CD4-positive, alpha-beta T cell (primary cell): ENCODE measurements at regions not wholly inside any gene's neighbourhood (a gene's known extent, or its start where the extent isn't known, plus 50 kb on each side); places are given as distances from the start of the nearest gene placed in this dataset.
"Not testable (repeated sequence)": the region's sequence is repeated elsewhere in the genome, so short reads cannot be mapped to it uniquely, and the experiment has no call there.

ENCODE experiments used
- ATAC-seq: fragments of 200-7000 bp; cut with Tn5 transposase; one replicate; pipeline ENCODE4 v1.10.0; 2022; ENCODE audit warnings: mild to moderate bottlenecking; ENCODE audit not compliant: poor library complexity
- CTCF ChIA-PET: fragments of 350-600 bp; sonication (Branson Sonifier 250); formaldehyde crosslinking; loops from one replicate; lab custom pipeline; 2021; ENCODE audit warnings: antibody characterized with exemption, inconsistent platforms; lab: Charles Lee
- POLR2A ChIA-PET: fragments of 350-600 bp; sonication (Branson Sonifier 250); formaldehyde crosslinking; loops from one replicate; lab custom pipeline; 2021; ENCODE audit warnings: antibody characterized with exemption, inconsistent platforms; lab: Charles Lee
- DNase-seq, 14 experiments: peaks; one replicate each; pipeline ENCODE4 v3.0.0-alpha.2; 2013 to 2020; ENCODE audit warnings: mixed read lengths in 2 of 14
- H3K27ac ChIP-seq, 2 donors: one replicate each; pipeline versions ENCODE4 v1.5.1 to v1.7.0; 2013; ENCODE audit warnings: low read length in 2 of 2, low read depth in 1 of 2, mild to moderate bottlenecking in 1 of 2
- H3K27me3 ChIP-seq, 2 experiments: 1 replicate in 1 of 2; 2 replicates in 1 of 2; pipeline versions ENCODE4 v1.6.1 to v1.7.0; 2013; ENCODE audit warnings: low read length in 2 of 2, control low read depth in 1 of 2, mild to moderate bottlenecking in 1 of 2, moderate library complexity in 1 of 2; ENCODE audit not compliant: insufficient read depth in 2 of 2, control insufficient read depth in 1 of 2
- H3K36me3 ChIP-seq: one replicate; pipeline ENCODE4 v1.6.1; 2013; ENCODE audit warnings: low read length, control low read depth; ENCODE audit not compliant: insufficient read depth
- H3K4me1 ChIP-seq: one replicate; pipeline ENCODE4 v1.6.1; 2013; ENCODE audit warnings: low read length, control low read depth; ENCODE audit not compliant: insufficient read depth
- H3K4me3 ChIP-seq: one replicate; pipeline ENCODE4 v1.5.1; 2013; ENCODE audit warnings: mild to moderate bottlenecking, low read length, moderate library complexity
- H3K9me3 ChIP-seq, 2 experiments: 1 replicate in 1 of 2; 2 replicates in 1 of 2; pipeline versions ENCODE4 v1.6.1 to v1.7.0; 2013; ENCODE audit warnings: low read length in 2 of 2, mild to moderate bottlenecking in 2 of 2, control low read depth in 1 of 2, moderate library complexity in 1 of 2; ENCODE audit not compliant: control insufficient read depth in 1 of 2, insufficient read depth in 1 of 2
- H3K27ac Mint-ChIP-seq: one replicate; pipeline ENCODE4 v1.8.0; 2020; ENCODE audit warnings: mixed read lengths
- H3K27me3 Mint-ChIP-seq: one replicate; pipeline ENCODE4 v1.8.0; 2021; ENCODE audit warnings: mixed read lengths
- H3K36me3 Mint-ChIP-seq: one replicate; pipeline ENCODE4 v1.8.0; 2021; ENCODE audit warnings: low read depth, mixed read lengths
- H3K4me1 Mint-ChIP-seq: one replicate; pipeline ENCODE4 v1.8.0; 2021; ENCODE audit warnings: low read depth, mixed read lengths
- H3K4me3 Mint-ChIP-seq: one replicate; pipeline ENCODE4 v1.8.0; 2020; ENCODE audit warnings: mild to moderate bottlenecking, mixed read lengths
- H3K9me3 Mint-ChIP-seq: one replicate; pipeline ENCODE4 v1.8.0; 2020; ENCODE audit warnings: mixed read lengths
- CTCF ChIP-seq: fragments of 200-600 bp; IDR thresholded peaks from one replicate; pipeline ENCODE4 v1.8.0; 2022; ENCODE audit warnings: antibody characterized with exemption, mild to moderate bottlenecking
- intact Hi-C, 2 experiments: fragments of 100-400 bp; cut with DNase I in 1 of 2; cut with micrococcal nuclease in 1 of 2; formaldehyde crosslinking; loops; one replicate each; pipeline versions ENCODE4 v1.15.1 to v1.9.0; 2023 to 2025; cut with DNase I, micrococcal nuclease

- Histone ChIP-seq H3K27me3 (no peaks in the 10 kb centered on the region), H3K36me3 (no peaks in the 10 kb centered on the region), H3K9me3 (peaks cover 0 to 4% of the 10 kb centered on the region in 2 experiments), H3K4me1 (no peaks in the 10 kb centered on the region), H3K4me3 (no peak overlapping the region), H3K27ac (no peak overlapping the region)
- ATAC-seq (no peak), DNase-seq (no peak)
- ChIA-PET POLR2A (no interaction called here), CTCF (no interaction called here)
- H3K27me3 Mint-ChIP-seq, result no peaks in the 10 kb centered on the region
- no peaks in the 10 kb centered on the region for H3K36me3 Mint-ChIP-seq
- H3K4me1 Mint-ChIP-seq, result no peaks in the 10 kb centered on the region
- peaks cover 11% of the 10 kb centered on the region for H3K9me3 Mint-ChIP-seq
- H3K4me3 Mint-ChIP-seq, result no peak overlapping the region
- intact Hi-C loops, result no loop called here
- H3K27ac Mint-ChIP-seq, result no peak overlapping the region
- TF ChIP-seq CTCF, result no peak
Observed at GRCh38 chr2:163086940-163087339, 248.4 kb upstream of the KCNH7 start.

- CTCF ChIA-PET, H3K9me3 ChIP-seq, H3K36me3 ChIP-seq, H3K27me3 ChIP-seq, H3K36me3 Mint-ChIP-seq, H3K4me3 ChIP-seq, H3K4me1 ChIP-seq, DNase-seq, H3K4me3 Mint-ChIP-seq, POLR2A ChIA-PET, H3K27me3 Mint-ChIP-seq, H3K4me1 Mint-ChIP-seq, ATAC-seq, H3K27ac Mint-ChIP-seq, intact Hi-C loops, H3K27ac ChIP-seq: not testable (repeated sequence)
- H3K9me3 Mint-ChIP-seq, result peaks cover 11% of the 10 kb centered on the region
Observed at GRCh38 chr2:163085366-163086024, 246.9 kb upstream of the KCNH7 start.

- Histone ChIP-seq H3K27ac (no peak overlapping the region), H3K4me3 (no peak overlapping the region), H3K4me1 (no peaks in the 10 kb centered on the region), H3K9me3 (peaks cover 4 to 9% of the 10 kb centered on the region in 2 experiments), H3K36me3 (no peaks in the 10 kb centered on the region), H3K27me3 (no peaks in the 10 kb centered on the region)
- POLR2A ChIA-PET, result no interaction called here
- Mint-ChIP-seq H3K27ac (no peak overlapping the region), H3K4me1 (no peaks in the 10 kb centered on the region), H3K4me3 (no peak overlapping the region), H3K27me3 (no peaks in the 10 kb centered on the region), H3K9me3 (peaks cover 17% of the 10 kb centered on the region), H3K36me3 (no peaks in the 10 kb centered on the region)
- TF ChIP-seq CTCF, result no peak
- no peak for DNase-seq
- intact Hi-C loops, result loop anchor here in 1 of 2 experiments (2.0 kb wide), 1 partner anchor 55 kb away; no protein-coding TSS in a partner anchor
- CTCF ChIA-PET, result no interaction called here
- no peak for ATAC-seq
Observed at GRCh38 chr2:163081754-163082153, 243.2 kb upstream of the KCNH7 start.

GRCh38 chr2:163077241-163077640 lies 238.7 kb upstream of the KCNH7 start:
- Histone ChIP-seq H3K27me3 (no peaks in the 10 kb centered on the region), H3K4me1 (no peaks in the 10 kb centered on the region), H3K36me3 (no peaks in the 10 kb centered on the region), H3K27ac (no peak overlapping the region), H3K4me3 (no peak overlapping the region), H3K9me3 (peaks cover 0 to 9% of the 10 kb centered on the region in 2 experiments)
- intact Hi-C loops, result no loop called here
- CTCF ChIA-PET, result no interaction called here
- DNase-seq (no peak), ATAC-seq (no peak)
- Mint-ChIP-seq H3K27ac (no peak overlapping the region), H3K9me3 (peaks cover 14% of the 10 kb centered on the region), H3K4me1 (no peaks in the 10 kb centered on the region), H3K4me3 (no peak overlapping the region), H3K27me3 (no peaks in the 10 kb centered on the region), H3K36me3 (no peaks in the 10 kb centered on the region)
- POLR2A ChIA-PET, result no interaction called here
- TF ChIP-seq CTCF, result no peak
